AG04450 (cell line): ENCODE measurements at regions not wholly inside any gene's neighbourhood (a gene's known extent, or its start where the extent isn't known, plus 50 kb on each side); places are given as distances from the start of the nearest gene placed in this dataset.
A peak's percentile ranks its signal among the peaks of the same experiment; 100 is the strongest.

Experiments used
- CTCF ChIA-PET: fragments of 300-600, 350-600 bp; formaldehyde crosslinking; extraction: SDS; loops from one replicate; lab custom pipeline; 2022; ENCODE audit warnings: antibody characterized with exemption, inconsistent platforms; lab: Charles Lee
- POLR2A ChIA-PET: fragments of 350-600 bp; formaldehyde crosslinking; extraction: SDS; loops from one replicate; lab custom pipeline; 2021; ENCODE audit warnings: antibody characterized with exemption, inconsistent platforms; lab: Yijun Ruan, JAX
- DNase-seq: peaks from one replicate; pipeline ENCODE4 v3.0.0-alpha.2; 2011; ENCODE audit warnings: low read depth, low spot score
- H3K27ac ChIP-seq: one replicate; pipeline ENCODE4 v1.5.1; 2012; ENCODE audit warnings: low read depth, low read length, control low read depth
- H3K27me3 ChIP-seq: one replicate; pipeline ENCODE4 v1.6.0; 2012; ENCODE audit warnings: low read length; ENCODE audit not compliant: control insufficient read depth, insufficient read depth
- H3K4me3 ChIP-seq: 2 replicates; pipeline ENCODE4 v1.5.1; 2011; ENCODE audit warnings: mild to moderate bottlenecking, low read depth, low read length, control low read depth
- H3K9me3 ChIP-seq: 2 replicates; pipeline ENCODE4 v1.5.1; 2012; ENCODE audit warnings: low read length; ENCODE audit not compliant: control insufficient read depth, insufficient read depth
- TF ChIP-seq, protein P1 (sequence below): IDR thresholded peaks from 2 replicates; pipeline ENCODE4 v1.5.1; 2011; ENCODE audit warnings: low read depth, low read length, control low read depth, inconsistent platforms

DNA sequence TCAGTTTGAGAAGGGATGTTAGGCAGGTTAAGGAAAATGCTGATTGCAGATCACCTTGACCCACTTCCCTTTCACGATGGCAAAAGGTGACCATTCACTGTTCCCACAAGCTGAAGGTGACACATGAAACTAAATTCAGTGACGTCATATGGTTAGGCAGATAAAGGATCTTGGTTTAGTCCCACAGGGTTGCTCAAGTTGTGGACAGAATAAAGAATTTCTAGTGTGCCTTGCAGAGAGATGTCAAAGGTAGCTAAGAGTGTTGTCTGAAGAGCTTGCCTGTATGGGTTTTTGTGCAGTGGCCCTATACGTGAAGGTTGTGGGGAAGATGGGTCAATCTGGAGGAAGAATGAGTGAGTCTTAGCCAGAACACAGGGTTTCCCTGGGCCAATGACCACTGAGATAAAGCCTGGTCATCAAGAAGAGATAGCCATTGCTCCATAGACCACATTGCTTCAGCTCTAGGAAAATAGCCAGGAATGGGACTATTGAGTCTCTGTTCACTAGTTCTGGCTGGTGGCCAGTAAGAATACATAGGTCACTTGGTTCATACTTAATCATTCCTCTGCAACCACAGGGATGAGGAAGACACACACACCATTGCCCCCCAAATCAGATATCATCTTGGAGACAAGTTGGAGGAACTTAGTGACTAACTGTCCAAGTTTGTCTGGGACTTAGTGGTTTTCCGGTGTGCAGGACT, 148.5 kb upstream of the ATXN1 start:
- POLR2A ChIA-PET: no interaction called here

DNA sequence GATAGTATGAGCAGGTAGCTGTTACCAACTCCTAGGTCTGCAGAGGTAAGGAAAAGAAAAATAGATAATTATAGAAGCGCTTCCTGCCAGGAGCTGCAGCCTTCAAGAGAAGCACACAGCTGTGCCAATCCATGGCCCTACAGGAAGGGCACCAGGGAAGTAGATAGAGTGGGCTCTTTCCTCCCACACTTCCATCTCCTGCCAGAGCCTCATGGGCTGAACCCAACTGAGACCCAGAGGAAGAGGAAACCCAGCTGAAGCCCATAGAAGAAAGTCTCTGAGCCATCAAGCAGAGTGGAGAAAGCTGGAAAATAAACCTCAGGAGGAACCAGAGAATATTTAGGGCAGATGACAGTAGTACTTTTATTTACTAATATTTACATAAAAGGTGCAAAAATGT, 146.7 kb upstream of the ATXN1 start:
- Histone ChIP-seq H3K9me3 (peaks cover 5% of the 10 kb centered on the region; the same call in 1 of the 2 replicates), H3K27ac (no peak overlapping the region), H3K27me3 (no peaks in the 10 kb centered on the region), H3K4me3 (no peak overlapping the region)
- ChIA-PET POLR2A (no interaction called here), CTCF (no interaction called here)
- TF ChIP-seq, protein P1, sequence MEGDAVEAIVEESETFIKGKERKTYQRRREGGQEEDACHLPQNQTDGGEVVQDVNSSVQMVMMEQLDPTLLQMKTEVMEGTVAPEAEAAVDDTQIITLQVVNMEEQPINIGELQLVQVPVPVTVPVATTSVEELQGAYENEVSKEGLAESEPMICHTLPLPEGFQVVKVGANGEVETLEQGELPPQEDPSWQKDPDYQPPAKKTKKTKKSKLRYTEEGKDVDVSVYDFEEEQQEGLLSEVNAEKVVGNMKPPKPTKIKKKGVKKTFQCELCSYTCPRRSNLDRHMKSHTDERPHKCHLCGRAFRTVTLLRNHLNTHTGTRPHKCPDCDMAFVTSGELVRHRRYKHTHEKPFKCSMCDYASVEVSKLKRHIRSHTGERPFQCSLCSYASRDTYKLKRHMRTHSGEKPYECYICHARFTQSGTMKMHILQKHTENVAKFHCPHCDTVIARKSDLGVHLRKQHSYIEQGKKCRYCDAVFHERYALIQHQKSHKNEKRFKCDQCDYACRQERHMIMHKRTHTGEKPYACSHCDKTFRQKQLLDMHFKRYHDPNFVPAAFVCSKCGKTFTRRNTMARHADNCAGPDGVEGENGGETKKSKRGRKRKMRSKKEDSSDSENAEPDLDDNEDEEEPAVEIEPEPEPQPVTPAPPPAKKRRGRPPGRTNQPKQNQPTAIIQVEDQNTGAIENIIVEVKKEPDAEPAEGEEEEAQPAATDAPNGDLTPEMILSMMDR: no peak
- DNase-seq: no peak

More for the DNA sequence above, 148.5 kb upstream of the ATXN1 start:
- Histone ChIP-seq H3K27ac (no peak overlapping the region), H3K4me3 (no peak overlapping the region), H3K27me3 (no peaks in the 10 kb centered on the region), H3K9me3 (peaks cover 7% of the 10 kb centered on the region; the same call in 1 of the 2 replicates)
- CTCF ChIA-PET: no interaction called here
- TF ChIP-seq, protein P1: no peak
- DNase-seq: no peak

DNA sequence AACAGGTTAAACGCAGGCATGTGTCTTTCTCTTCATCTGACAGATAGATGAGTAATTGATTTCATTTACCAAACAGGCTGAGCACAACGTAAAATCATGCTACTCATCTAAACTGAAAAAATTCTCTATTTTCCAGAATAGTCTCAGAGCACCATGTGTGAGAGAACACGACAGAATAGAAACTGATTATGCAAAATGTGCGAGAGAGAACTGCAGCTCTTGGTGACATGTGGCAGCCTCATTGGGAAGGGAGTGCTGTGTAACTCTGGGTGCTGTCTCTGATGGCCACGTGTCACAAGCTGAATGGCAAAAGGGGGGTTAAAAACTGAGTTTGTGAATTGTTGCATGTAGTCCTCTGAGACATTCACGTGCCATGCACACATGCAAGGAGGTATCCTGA, 143.7 kb upstream of the ATXN1 start:
- TF ChIP-seq, protein P1: no peak
- Histone ChIP-seq H3K27me3 (no peaks in the 10 kb centered on the region), H3K9me3 (no peaks in the 10 kb centered on the region), H3K4me3 (no peak overlapping the region), H3K27ac (no peak overlapping the region)
- DNase-seq: no peak
- ChIA-PET CTCF (interaction anchor here (0.9 kb wide), 1 partner anchor 60 kb away, joined by 3 read pairs; no protein-coding TSS in a partner anchor), POLR2A (interaction anchor here (0.6 kb wide), 1 partner anchor 135 kb away, joined by 3 read pairs; no protein-coding TSS in a partner anchor)

DNA sequence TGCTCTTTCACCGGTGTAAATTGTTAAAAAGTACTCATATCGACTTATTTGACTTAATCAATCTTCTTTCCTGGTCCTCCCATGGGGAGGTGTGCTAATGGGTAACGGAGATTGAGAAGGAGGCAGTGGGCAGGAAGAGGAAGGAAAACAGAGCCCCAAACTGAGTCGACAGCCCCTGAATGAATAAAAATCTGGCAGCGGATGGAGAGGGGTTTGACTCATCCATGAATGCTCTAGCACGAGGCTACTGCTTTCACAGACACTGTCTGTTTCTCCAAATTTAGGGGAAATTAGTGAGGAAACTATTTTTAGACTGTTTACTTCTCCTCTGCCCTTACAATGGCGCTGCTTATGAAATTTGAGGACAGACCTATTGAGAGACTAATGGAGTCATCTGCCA, 142.2 kb upstream of the ATXN1 start:
- peak; percentile 34 for DNase-seq
- no peaks in the 10 kb centered on the region for H3K27me3 ChIP-seq
- peak overlapping the region; percentile 62 for H3K27ac ChIP-seq
- ChIA-PET CTCF (no interaction called here), POLR2A (no interaction called here)
- H3K4me3 ChIP-seq: no peak overlapping the region
- TF ChIP-seq, protein P1: no peak
- no peaks in the 10 kb centered on the region for H3K9me3 ChIP-seq

DNA sequence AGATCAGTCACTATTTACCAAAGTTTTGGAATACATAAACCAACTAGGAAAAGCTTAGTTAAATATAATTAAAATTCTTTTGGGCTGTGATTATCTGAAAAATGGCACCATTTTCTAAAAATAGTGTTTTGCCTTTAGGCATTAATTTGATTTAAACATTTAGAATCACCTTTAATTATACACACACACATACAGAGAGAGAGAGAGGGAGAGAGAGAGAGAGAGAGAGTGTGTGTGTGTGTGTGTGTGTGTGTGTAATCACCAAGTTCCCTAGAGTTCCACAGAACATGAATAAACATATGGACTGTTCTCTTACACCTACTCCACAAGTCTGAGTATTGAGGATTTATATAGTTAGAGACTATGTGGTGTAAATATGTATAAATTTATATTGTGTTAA, 141.2 kb upstream of the ATXN1 start:
- ChIA-PET POLR2A (interaction anchor here (0.6 kb wide), 1 partner anchor 27 kb away, joined by 3 read pairs; no protein-coding TSS in a partner anchor), CTCF (interaction anchor here (0.6 kb wide), 1 partner anchor 143 kb away, joined by 3 read pairs; no protein-coding TSS in a partner anchor)
- Histone ChIP-seq H3K9me3 (no peaks in the 10 kb centered on the region), H3K27me3 (no peaks in the 10 kb centered on the region), H3K4me3 (no peak overlapping the region), H3K27ac (no peak overlapping the region)
- TF ChIP-seq, protein P1: no peak
- no peak for DNase-seq
